Suprapubic skin (tissue), 3 donors: ENCODE measurements at regions not wholly inside any gene's neighbourhood (a gene's known extent, or its start where the extent isn't known, plus 50 kb on each side); places are given as distances from the start of the nearest gene placed in this dataset.

Source experiments
- CTCF ChIP-seq, 2 donors: fragments of 200-600 bp in 1 of 2; fragments of 450-650 bp in 1 of 2; sonication (generic) in 1 of 2; IDR thresholded peaks; one replicate each; pipeline ENCODE4 v1.5.1; 2016 to 2019; ENCODE audit warnings: antibody characterized with exemption in 2 of 2, mild to moderate bottlenecking in 1 of 2, moderate library complexity in 1 of 2
- POLR2AphosphoS5 ChIP-seq, 3 donors: sonication (generic); formaldehyde crosslinking; IDR thresholded peaks; one replicate each; pipeline ENCODE4 v1.6.1; 2017; ENCODE audit warnings: antibody characterized with exemption in 3 of 3

DNA sequence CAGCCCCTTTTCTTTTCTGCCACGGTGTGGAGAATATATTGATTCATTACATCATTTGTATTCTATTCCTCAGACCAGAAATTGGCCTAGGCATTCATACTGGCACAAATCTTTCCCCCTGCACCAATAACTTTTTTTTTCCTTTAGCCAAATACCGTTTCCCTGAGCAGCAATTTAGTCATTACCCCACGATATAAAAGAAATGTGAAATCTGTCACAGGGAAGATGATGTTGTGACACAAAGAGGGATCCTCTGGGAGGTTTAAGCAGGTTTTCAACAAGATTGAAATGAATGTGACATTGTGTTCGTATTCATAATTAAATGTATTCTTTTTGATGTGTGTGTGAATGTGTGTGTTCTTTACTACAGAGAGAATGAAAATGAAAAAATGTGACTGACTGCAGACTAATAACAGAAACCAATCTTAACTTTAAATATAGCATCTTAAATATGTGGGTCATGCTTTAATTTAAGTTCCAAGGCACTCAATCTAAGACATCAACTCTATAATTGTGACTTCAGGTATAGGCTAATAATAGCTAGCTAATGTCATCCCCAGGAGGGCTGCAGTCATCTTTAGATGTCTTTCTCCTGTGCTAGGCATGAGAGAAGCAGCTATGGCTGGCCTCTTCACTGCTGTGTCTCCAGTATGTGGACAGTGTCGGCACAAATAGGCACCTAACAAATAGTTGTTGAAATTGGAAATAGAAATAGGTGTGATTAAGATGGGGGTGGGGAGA lies 177.7 kb downstream of the BTBD3 start:
- TF ChIP-seq CTCF (IDR thresholded peaks at IDR 0.05) (no peak), POLR2AphosphoS5 (IDR thresholded peaks at IDR 0.05) (no peak)
